ENCODE measurements at regions not wholly inside any gene's neighbourhood (a gene's known extent, or its start where the extent isn't known, plus 50 kb on each side); places are given as distances from the start of the nearest gene placed in this dataset.

DNA sequence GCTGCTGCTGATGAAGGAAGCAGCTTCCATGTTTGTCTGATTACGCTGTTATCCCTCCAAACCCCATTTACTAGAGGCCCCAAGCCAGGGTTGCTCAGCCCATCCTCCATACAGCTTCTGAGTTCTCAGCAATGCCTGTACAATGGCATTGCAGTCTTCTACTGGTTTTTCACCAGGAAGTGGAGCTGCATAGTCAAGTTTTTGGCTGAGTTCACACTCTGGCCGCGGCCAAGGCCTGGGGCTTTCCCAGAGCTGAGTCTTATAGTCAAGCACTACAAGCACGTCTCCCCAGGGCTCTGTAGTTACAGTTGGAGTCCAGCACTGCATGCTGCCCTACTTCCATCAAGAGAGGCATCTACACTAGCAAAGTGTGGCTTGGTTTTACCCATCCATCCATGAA lies 182.5 kb downstream of the POU4F1 start:
- no peak for DNase-seq

DNA sequence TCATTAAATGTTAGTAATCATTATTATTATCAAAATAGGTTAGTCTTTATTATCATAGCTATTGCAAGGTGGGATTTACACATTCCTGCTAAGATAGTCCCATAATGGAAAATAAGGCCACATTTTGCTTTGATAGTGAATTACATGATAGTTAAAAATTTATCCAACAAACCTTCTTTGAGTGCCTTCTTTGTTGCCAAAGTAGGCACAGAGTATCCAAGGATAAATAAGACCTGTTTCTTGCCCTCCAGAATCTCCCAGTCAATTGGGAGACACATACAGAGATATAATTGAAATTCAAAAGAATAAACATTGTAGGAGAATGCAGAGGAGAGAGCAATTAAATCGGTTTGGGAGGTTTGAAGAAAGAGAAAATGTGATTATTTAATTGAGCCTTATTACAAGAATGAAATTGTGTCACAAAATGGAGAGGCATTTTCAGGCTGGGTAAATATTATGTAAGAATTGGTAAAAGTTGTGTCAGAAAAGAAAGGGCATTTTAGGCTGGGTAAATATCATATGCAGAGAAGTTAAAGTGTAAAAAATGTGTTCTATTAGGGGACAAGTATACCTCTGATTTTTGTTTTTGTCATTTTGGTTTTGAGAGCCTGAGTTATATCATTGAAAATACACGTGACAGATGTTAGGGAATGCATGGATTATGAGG lies 189.3 kb downstream of the POU4F1 start:
- no peak for DNase-seq

DNA sequence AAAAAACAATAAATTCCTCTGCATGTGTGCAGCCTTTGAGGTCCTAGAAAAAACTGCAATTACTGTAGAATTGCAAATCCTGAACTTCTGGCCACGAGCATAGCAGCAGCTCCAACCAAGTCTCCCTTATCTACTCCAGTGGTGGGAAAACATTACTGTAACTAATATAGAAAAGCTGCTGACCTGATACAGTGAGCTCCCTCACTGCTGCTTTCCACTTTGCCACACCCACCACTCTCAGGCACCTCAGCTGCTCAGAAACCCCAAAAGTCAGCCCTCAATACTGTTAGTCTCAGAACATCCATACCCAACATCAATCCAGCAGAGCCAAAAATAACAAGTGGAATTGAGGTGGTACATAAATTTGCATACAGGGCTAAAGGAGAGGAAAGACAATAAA lies 192.5 kb downstream of the POU4F1 start:
- no peak for DNase-seq

DNA sequence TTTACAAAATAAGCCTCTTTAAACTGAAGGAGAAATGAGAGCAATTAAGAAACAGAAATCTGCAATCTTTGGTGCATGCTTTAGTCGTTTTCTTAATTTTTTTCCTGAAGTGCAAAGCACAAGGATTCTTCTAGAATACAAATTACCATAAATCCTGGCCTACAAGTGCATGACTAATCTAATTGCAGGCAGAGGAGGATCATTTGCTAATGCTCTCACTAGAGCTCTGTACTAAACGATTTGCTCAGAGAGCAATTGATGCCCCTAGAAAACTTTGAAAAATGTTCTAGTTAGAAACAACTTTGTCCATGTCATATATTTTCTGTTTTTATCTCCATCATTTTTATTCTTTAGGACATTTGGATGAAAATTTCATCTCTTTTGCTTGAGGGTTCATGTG lies 193.2 kb downstream of the POU4F1 start:
- no peak for DNase-seq

DNA sequence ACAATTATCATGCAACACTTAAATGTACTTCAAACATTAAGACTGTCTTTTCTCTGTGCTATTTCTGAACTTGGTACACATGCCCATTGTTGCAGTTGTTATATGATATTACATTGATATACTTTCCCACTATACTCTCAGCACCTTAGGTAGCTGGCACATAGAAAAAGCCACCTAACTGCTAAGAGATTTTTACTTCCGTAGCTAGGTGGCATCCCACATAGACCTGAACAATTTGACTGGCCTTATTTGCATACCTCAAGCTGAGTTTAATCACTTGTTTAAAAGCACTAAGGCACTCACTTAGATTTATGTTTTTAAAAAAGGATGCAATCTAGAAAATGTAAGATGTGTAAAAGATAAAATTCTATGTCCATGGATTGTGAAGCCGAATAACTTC lies 194.2 kb downstream of the POU4F1 start:
- DNase-seq = no peak

DNA sequence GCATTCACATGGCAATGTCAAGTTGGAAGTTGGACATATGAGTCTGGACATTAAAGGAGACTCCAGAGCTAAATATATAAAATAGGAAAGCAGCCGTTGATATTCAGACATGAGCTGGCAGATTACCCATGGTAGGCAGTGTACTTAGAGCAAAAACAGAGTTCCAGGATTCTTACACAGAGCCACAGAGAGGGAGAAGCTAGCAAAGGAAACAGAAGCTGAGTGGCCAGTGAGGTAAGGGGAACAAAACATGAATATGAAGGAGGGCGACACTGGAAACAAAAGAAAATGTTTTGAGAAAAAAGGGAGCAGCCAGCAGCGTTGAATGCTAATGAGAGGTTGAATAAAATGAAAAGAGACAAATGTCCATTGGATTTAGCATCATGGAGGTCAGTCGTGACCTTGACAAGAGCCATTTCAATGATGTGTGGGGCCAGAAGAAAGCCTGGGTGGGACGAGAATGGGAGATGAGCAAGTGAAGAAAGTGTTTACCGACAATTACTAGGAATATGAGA lies 198.4 kb downstream of the POU4F1 start:
- DNase-seq = no peak

DNA sequence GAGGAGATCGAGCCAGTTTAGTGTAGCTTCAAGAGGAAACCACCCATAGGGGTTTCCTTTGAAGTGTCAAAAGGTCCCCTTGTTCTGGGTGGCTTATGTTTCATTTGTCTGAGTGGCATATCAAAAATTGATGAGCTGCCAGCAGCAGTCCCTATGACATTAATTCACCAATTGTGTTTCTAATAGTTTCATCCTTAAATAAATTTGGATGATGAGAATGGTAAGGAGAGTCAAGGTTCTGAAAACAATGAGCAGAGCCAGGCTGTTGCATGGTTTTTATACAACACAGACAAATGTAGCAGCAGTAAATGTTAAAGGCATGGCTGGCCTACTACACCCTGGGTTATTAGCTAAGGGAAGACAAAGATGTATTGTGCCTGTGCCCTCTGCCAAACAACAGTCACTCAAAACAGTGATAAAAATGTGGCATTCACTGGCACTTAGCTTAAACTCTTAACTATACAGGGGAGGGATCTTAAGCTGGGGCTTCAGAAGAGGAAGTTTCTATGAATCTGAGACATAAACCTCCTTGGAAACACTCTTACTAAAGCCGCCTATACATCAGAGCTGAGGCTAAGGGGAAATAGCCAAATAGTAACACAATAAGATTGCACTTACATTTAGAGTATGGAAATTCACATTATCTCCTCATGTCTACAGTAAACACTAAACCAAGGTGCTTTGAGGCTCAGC lies 200.5 kb downstream of the POU4F1 start:
- DNase-seq = no peak

DNA sequence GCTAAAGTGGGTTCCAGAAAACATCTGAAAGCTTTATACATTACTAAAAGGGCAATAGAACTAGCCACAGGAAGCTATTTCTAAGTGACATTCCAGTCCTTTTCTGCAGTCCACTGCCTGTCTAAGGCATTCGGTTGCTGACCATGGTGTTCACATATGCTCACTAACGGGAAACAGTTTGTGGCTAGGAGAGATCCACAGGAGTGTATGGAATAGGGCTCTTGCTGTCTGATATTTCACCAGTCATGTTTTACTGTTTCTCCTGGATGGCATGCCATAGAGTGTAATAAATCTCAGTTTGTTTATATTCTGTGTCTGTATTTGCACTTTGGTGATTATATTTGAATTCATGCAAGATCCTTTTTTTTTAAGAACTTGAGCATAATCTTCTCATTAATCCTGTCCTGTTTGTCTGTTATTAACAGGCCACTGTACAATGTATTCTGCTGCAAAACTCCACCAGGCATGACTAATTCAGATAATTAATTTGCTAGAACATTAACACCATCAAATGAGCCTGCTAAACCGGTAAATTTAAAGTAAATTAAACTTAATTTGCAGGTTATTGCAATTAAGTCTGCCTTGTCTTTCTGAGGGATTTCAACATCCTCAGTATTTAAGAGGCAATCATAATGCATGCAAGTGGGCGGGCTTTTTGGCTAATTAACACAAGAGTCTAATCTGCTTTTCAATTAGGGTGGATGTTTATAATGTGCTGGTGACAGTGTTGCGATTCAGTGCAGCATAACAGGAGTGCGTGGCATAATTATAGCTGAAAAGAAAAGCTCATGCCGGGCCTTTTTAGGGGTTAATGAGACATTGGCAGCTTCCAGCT lies 201.3 kb downstream of the POU4F1 start:
- DNase-seq = no peak

DNA sequence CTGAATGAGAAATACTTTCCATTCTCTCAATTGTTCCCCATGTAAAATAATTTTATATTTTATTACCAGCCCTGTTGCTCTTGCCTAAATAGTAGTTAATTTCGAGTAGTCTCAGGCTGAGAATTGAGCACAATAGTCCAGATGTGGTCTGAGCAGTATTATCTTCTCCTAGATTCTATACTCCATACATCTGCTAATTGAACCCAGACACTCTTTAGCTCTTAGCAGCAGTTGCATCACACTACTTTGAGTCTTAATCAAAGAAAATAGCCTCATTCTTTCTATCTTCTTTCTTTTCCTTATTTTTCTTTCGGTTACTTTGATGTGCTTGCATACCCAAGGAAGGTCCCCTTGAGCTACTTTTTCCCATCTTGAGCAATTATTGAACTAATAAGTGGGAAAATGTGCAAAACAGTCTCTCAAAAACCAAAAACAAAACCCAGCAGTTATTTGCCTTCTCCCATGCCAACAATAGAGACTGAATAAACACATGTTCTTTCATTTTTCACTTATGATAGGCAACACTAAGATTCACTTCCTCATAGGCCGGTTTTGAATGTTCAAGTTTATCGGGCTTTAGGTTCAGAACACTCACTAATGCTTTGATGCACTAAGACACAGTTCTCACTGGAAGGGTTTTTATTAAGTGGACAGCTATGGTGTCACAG lies 204.5 kb downstream of the POU4F1 start:
- no peak for DNase-seq

DNA sequence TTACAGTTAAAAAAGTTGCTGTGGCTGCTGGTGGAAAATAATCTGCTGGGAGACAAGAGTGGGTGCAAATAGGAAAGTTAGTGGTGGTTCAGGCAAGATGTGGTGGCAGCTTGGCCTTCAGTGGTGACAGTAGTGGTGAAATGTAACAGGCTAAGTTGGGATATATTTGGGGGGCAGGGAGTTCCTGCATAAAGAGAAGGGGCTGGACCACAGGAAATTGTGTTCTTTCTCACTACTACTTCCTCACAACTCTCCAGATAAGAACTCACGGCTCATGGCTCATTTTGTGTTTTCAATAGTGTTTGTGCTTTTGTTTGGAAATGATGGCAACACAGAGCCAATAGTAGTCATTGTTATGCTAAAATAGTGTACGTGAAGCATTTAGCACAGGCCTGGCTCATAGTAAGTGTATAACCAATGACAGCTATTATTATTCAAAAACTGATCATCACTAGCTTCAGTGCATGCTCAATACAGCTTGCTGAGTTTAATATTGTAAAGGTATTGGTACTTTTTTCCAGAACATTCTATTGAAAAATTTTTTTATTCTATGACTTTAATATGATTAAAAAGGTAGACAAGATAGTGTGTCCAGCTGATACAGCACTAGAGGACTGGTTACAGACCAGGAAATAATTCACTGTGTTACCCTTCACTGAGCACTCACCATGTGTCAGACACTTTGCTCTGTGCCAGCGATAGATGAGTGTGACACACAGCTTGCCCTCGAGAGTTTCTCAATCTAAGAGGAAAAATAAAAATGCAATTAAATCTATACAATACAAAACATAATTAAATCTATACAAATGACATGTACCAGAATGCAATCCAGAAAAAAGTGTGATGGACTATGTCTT lies 209.8 kb downstream of the POU4F1 start:
- DNase-seq = no peak

DNA sequence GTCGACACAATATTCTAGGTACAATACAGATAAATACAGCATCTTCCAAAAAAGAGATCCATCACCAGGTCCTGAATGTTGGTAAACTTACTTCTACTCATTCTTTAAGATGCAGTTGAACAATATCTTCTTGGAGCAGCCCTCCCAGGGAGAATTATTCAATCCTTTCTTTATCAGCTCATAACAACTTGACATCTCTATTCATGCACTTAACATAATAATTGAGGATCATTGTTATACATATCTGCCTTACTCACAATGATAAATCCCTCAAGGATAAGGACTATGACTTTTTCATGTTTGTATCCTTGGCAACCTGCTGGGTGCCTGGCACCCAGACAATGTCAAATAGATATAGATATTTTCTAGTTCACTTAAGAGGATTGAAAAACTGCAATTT lies 219.5 kb downstream of the POU4F1 start:
- DNase-seq = no peak

DNA sequence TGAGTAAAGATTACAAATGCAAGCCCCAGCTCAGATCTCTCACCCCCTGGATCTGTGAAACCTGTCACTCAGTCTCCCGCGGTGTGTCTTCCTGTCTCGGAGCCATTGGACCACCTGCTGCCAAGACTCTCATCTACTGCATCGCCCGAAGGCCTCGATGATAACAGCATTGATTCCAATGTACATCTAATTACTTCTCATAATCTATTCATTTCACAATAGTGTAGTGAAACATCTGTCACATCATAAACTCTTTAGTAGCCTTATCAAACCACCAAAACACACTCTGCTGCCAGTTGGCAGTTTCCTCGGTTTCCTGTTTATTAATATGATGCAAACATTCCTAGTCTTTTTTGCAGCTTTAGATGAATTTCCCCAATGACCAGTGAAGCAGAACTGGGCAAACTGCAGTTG lies 220.3 kb downstream of the POU4F1 start:
- no peak for DNase-seq

DNA sequence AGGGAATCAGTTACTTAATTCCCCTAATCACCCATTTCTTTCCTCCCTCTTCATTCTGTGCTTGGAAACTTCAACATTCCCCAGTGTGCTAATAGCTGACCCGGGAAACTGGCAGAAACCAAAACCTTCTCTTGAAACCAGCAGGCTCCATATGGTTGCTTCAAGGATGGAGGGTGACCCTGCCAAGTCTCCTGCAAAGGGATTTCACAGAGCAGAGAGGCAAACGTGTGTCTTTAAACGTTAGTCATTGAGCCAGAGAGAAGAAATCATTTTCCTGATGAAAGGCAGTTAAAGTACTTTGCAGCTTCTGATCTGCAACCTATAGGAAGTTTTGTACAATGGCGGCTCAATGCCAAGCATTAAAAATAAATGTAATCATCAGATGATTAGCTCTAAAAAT lies 220.9 kb downstream of the POU4F1 start:
- no peak for DNase-seq

DNA sequence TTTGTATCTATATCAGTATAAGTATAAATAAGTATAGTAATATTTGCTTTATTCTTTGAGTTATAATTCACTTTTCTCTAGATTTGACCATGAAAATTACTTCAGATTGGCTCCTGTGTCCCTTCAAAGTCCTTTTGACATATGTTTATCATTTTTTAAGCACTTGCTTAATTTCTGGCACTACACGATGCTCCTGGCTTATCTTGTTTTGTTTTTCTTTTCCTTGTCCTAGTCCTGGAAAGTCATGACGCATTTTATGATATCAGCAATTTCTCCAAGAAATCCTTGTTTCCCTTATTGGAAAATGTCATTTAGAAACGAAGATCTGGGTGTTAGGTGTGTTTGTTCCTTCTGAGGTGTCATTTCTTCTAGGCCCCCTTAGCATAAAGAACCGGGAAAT lies 226.5 kb downstream of the POU4F1 start:
- DNase-seq = no peak

DNA sequence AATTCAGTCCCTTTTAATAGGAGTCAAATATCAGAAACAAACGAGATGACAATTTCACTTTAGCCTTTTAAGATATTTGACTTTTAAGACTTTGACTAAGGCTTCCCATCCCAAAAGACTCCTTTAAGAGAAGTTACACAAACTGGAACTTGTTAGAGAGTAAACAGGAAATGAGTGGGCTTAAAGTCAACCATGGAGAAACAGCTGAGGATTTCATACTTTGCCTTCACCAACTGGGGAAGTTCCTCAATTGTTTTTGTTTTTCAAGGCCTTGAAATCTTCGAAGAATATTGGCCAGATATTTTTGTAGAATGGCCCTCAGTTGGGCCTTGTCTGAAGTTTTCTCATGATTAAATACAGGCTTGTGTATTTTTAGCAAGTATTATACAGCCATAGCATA lies 227.3 kb downstream of the POU4F1 start:
- no peak for DNase-seq

DNA sequence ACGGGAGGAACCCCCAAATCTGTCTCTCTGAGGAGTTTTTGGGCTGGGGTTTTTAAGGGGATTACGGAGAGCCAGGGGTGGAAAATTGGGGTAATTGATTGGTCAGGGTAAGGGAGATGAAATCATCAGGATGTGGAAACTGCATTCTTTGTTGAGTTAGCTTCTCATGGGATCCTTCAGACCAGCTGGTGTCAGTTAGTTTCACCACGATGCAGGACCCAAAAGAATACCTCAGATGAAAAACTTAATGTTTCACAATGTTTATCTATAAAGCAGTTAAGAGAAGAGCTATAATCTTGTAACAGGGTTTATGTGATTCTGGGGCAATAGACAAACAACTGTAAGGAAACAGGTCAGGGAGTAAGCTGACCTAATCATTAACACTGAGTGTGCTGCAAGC lies 230.8 kb downstream of the POU4F1 start:
- no peak for DNase-seq

DNA sequence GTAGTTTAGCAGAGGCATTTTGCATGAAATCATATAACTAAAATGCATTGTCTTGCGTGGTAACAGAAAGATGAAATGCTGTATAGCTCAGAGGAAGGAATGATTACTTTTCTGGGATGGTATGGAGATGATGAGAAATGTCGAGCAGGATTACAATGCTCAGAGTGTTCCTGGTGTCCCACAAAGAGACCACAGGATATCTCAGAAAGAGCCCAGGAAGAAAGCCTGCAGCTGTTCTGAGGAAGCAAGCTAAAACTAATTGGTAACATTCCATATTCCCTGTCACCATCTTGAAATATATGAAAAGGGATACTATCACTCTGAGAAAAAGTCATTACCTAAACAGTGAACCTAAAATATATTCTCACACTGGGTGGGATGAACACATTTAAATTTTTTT lies 233.1 kb downstream of the POU4F1 start:
- no peak for DNase-seq

DNA sequence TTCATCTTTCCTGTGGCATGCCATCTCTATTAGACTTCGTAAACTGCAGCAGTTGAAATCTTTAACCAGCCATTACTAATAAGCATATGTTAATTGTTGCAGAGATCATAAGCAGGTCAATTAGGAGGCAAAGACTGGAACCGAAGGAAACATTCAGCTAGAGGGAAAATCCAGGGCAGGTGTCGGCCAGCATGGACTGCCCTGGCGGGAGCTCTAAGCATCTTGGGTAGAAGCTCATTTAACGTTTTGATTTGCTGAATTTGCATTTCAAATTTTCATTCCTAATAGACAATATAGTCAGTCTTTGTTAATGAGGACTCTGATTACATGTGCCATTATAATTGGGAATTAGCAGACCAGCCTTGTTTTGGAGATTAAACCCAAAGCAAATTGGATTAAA lies 238.6 kb downstream of the POU4F1 start:
- no peak for DNase-seq

DNA sequence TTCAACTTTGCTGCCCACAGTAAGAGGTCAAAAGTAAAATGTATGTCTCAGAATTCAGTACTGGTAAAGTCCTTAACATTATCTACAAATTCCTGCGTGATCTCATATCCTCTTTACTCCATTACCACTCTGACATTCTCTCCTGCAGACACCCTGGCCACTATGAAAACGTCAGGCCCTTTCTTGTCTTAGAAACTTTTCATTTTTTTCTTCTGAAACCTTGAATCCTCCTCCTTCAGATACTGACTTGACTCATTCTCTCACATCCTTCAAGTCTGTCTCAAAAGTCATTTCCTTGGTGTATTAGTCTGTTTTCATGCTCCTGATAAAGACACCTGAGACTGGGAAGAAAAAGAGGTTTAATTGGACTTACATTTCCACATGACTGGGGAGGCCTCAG lies 262.3 kb downstream of the POU4F1 start:
- no peak for DNase-seq

DNA sequence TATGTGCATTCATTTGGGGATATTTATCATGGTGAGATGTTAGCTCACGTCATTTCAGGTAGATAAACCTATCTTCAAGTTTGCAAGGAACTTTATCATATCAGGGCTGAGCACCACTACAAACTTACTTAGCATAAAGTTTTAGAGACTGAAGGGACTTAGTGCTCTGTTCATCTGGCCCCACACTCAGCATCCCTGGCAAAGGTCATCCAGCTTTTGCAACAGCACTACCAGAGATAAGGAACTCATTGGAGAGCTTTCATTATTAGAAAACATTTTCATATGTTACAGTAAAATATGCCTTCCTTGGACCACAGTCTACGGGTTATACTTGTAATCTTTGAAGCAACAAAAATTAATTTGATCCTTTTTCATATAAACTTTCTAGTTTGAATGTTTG lies 263.4 kb downstream of the POU4F1 start:
- DNase-seq = no peak

DNA sequence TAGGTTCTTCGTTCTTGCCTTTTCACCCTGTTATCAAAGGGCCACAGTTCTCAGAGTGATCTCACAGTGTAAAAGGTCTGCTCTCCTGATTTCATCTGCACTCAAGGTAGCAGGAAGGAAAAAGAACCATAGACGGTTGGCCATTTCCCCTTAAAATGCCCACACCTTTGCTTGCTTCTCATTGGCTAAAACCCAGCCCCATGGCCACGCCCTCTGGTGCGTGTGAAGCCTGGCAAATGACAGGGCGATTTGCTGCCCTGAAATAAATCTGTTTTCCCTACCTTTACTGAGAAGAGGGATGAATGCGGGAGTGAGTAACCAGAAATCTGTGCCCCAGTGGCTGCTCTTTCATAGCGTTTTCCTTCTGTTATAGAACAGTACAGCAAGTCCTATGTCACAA lies 269.3 kb downstream of the POU4F1 start:
- no peak for DNase-seq

DNA sequence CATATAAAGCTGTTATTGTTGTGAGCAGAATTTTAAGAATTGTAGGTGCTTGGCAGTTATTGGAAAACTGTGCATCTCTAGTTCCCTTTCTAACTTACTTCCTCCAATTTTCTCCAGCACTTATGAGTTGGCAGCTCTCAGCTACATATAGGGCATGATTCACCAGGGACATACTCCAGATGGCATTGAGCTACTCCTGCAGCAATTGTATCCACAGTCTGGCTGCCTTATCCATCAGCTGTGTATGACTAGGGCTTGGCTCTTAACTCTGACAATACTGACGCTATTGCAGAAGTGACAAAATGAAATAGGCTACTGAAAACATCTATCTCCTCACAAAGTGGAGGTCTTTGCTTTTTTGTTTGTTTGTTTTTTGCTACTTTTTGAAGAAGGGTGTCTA lies 276.7 kb downstream of the POU4F1 start:
- DNase-seq = no peak
